Fibroblast of skin of left quadriceps (primary cell): ENCODE measurements at regions not wholly inside any gene's neighbourhood (a gene's known extent, or its start where the extent isn't known, plus 50 kb on each side); places are given as distances from the start of the nearest gene placed in this dataset.
"Not testable (repeated sequence)": the region's sequence is repeated elsewhere in the genome, so short reads cannot be mapped to it uniquely, and the experiment has no call there.

Experiments
- DNase-seq, 2 experiments: peaks; one replicate each; pipeline ENCODE4 v3.0.0-alpha.2; 2013; ENCODE audit warnings: low read depth in 2 of 2

GRCh38 chr4:129676934-129677333 is 581.0 kb downstream of the C4orf33 start:
- no peak for DNase-seq

- no peak for DNase-seq
These were observed 586.6 kb downstream of the C4orf33 start for GRCh38 chr4:129682586-129682985.

DNA sequence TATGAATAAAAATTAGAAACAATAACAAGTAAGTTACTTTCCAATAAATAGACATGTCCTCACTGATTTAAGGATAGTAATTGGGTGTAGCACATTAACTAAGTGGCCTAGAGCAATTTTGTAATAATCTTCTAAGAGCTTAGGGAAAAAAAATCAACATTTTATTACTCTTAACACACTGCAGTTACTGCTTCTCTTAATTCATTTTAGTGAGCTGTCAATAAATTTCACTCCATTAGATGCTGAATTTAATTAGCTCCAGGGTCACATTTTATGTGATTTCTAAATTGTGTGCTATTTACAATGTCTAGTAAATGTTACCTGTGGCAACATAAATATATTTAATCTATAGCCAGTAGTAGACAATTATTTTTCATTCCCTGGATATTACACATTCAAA is 612.0 kb downstream of the C4orf33 start:
- no peak for DNase-seq

DNA sequence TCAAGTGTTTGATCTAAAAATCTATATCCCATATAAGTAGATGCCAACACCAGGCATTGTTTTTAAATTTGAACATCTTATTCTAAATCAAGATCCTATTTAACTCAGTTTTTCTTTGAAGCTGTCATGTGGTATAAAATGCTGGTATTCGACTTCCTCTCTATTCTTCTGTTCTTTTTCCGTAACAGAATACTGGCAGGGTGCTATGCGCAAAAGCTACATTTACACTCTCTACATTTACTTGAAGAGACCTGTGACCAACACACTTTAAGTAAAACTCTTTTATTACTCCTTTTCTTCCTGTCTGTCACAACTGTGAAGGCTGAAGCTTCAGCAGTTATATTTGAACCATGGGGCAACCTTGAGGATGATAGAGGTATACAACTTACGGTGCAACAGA is 612.8 kb downstream of the C4orf33 start:
- DNase-seq: no peak

DNA sequence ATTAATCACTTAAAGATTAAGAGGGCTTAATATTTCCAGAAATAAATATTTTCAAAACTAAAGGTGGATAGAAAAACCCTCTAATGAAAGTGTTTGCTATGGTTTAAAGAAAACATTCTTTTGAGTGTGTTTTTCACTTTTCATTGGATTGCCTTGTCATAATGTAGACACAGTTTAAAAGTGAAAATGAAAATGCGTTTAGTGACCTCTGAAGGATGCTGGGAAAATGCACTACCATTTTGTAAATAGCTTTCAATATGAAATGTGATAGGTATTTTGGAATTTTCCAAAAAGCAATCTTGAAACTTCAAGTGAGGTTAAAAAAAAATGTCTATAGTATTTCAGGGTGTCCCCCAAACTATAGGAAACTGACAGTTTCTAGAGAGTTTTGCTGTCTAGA is 642.2 kb downstream of the C4orf33 start:
- DNase-seq: no peak

DNA sequence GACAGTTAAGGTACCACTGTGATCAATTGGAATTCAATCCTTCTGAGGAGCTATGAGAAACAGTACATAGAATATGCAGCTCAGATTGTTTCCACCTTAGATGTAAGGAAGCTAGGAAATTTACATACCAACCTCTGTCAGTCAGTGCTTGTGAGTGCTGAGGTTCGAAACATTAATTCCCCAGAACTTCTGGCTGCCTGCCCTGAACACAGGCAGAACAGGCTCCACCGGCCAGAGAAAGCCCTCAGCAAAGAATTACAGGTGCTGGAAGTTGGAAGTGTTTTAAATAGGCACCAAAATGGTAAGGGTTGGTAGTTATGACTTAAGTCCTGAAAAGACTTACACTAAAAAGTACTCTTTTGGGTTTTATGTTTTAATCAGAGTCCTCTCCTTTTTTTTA is 651.8 kb downstream of the C4orf33 start:
- DNase-seq: no peak

GRCh38 chr4:129748991-129749390 is 653.0 kb downstream of the C4orf33 start:
- no peak for DNase-seq

DNA sequence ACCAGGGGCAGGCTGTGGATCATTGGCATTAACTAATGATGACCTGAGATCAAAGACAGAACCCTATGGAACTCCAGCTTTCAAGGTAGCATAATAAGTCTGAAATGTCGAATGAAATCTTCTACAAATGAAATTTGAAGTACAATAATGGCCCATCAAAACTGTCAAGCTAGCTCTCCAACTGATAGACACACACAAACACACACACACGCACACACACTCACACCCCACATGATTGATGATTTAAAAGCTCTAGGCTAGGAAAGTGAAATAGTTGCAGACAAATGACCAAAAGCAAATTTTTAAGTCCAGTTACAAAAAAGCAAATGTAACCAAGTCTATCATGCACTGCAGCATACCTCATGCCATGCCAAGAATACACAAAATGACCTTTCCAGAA is 655.7 kb downstream of the C4orf33 start:
- no peak for DNase-seq

DNA sequence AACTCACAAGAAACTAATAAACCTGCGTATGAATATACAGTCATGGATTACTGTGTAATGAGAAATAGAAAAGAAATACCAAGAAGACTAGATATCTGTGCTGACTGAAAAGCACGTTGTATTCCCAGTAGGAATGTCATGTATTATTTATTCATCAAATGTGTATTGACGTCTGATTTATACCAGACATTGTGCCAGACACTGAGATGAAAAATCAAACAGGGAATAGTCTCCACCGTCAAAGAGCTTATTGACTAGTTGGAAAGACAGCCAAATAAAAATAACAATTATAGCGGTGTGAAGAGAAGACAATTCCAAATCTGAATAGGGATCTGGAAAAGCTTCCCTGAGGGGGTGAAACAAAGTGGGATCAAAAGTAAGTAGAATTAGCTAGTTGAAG is 687.6 kb downstream of the C4orf33 start:
- DNase-seq: no peak

DNA sequence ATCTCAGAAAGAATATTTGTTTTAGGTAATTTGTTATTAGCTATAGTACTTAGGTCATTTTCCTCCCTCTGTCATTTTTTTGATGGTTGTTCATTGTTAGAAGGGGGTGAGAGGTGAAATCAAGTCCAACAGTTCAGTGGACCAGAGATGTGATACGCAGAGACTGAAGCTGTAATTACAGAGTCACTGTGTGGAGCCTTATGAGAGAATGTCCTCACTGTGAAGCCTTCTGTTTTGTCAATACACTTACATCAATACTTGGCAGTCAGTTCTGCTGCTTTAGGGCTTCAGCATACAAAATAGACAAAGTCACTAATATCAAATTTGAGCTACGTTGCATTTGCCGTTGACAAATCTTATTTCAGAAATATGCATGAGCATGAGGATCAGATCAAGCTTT is 692.5 kb downstream of the C4orf33 start:
- DNase-seq: no peak

- DNase-seq: no peak
These were observed 708.6 kb downstream of the C4orf33 start for GRCh38 chr4:129804461-129804981.

DNA sequence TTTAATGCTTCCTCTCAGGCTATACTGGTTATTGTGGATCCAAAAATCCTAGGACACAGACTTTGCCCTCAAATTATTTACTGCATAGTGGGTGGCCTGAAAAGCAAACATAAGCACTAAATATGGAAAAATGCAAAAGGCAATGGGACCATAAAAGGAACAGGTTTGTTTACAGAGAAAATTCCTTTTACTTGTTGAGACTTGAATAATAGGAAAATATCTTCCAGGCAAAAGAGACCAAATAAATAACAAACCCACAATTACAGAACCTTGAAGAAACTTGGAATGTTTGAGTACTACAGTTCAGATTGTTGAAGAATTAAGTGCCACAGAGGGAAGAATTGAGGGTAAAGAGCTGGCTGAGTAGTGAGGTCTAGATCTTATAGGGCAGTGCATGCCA is 711.0 kb downstream of the C4orf33 start:
- DNase-seq: no peak

GRCh38 chr4:129808242-129808641 is 712.3 kb downstream of the C4orf33 start:
- DNase-seq: no peak

DNA sequence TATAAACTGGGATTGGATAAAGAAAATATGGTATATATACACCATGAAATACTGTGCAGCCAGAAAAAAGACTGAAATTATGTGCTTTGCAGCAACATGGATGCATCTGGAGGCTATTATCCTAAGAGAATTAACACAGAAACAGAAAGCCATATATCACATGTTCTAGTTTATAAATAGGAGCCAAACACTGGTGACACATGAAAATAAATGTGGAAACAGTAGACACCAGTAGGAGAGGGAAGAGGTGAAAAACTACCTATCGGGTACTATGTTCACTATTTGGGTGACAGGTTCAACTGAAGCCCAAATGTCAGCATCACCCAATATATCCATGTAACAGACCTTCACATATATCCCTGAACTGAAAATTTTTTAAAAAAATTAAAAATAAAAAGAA is 725.1 kb downstream of the C4orf33 start:
- no peak for DNase-seq

DNA sequence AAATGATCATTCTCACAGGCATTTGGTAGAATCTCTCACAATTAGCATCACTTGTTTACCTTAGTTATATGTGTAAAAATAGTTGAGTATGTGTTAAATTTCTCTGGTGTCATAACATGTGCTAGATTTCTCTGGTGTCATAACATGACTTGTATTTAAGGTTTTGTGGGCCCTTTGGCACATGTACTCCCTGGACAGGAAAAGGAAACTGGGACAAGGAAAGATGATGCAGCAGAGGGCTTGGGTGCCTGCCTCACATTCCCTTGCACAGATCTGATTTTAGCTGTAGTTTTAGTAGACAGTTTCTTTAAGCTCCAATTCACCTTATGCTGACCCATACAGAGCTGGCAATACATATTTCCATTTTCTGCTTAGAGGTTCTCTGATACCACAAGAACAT is 726.0 kb downstream of the C4orf33 start:
- DNase-seq: no peak

- DNase-seq: no peak
These were observed 726.7 kb downstream of the C4orf33 start for GRCh38 chr4:129822701-129823100.

GRCh38 chr4:129823105-129823504 is 727.2 kb downstream of the C4orf33 start:
- DNase-seq: no peak

- no peak for DNase-seq
These were observed 733.4 kb downstream of the C4orf33 start for GRCh38 chr4:129829373-129829772.

- DNase-seq: peak in 1 of 2 experiments; percentile 9
These were observed 743.7 kb downstream of the C4orf33 start for GRCh38 chr4:129839687-129840086.

GRCh38 chr4:129842096-129842495 is 746.1 kb downstream of the C4orf33 start:
- DNase-seq: no peak

DNA sequence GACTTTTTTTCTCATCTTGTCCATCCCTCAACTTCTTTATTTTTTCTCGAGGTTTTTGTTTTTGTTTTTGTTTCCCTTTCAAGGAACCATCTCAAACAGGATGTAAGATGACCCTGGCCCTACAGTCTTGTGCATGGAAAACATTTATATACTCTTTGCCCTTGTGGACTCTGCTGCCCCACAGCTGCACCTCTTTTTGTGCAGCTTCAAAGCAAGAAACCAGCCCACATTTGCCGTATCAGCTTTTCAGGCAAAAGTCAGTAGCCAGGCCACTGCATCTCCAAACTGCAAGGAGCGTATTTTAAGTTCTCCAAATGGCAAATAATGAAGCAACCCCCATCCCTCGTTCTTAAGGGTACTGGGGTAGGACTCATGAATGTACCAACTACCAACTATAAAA is 756.5 kb downstream of the C4orf33 start:
- DNase-seq: no peak

- DNase-seq: not testable (repeated sequence)
These were observed 757.9 kb downstream of the C4orf33 start for GRCh38 chr4:129853685-129854467.

DNA sequence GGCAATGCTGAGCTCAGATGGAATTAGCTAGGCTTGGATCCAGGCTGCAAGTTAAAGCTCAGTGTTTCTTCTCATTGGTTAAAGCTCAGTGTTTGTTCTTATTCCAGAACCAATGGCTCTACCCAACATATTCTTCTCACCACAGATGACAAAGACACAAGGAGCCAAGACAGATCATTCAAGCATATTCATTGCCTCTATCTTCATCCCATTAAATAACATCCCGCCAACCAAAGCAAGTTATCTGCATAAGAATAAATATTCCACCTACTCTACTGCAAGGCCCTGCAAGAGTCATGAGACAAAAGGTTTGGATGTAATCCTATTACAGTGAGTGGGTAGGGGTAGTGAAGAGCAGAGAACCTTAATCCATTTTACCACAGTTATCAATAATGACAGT is 766.5 kb downstream of the C4orf33 start:
- DNase-seq: no peak

DNA sequence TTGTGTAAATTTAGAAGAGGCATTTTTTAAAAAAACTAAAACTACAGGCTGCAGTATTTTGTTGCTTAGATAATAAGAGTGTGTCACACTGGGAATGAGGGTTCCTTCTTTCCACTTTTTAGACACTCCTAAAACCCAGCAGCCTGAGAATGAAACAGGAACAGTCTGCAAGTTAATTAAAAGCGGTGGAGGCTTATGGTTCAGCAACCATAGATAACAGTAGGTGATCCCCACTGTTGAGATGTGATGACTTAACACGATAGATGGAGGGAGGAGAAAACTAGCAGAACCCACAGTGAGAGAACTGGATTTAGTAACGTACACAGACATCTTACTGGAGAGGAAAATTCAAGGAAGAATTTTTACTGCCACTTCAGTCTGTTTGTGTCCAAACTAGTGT is 767.3 kb downstream of the C4orf33 start:
- no peak for DNase-seq
